ENCODE measurements at regions not wholly inside any gene's neighbourhood (a gene's known extent, or its start where the extent isn't known, plus 50 kb on each side); places are given as distances from the start of the nearest gene placed in this dataset.
"Not testable (repeated sequence)": the region's sequence is repeated elsewhere in the genome, so short reads cannot be mapped to it uniquely, and the experiment has no call there.

DNA sequence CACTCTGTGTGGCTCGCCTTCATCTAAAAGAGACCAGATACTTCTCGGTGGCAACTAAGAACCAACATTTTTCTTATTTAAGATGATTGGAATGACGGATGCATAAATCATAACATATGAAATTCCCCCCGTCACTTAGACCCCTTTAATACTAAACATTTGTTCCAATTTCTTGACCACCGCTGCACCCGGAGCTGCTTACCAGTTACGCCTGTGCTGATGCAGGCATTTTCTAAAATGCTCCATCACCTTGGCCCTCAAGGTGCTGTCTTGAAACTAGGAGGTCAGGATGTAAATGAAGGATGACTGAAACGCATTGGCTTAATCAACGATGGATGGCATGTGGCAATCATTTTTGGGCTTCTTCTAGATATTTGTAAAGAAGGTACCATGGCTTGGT lies 130.0 kb downstream of the CPZ start:
- H3K9me3 Mint-ChIP-seq, result peaks cover 0 to 6% of the 10 kb centered on the region in 2 donors
- H3K4me3 Mint-ChIP-seq, result no peak overlapping the region
- peaks cover 13 to 14% of the 10 kb centered on the region in 2 donors for H3K27me3 Mint-ChIP-seq
- no peaks in the 10 kb centered on the region for H3K4me1 Mint-ChIP-seq (ENCODE audit: low read depth in 2 of 2)
- ATAC-seq (replicated peaks) (no peak), DNase-seq (no peak)
- H3K36me3 Mint-ChIP-seq (ENCODE audit: insufficient read depth), result no peaks in the 10 kb centered on the region
- no peak overlapping the region for H3K27ac Mint-ChIP-seq

DNA sequence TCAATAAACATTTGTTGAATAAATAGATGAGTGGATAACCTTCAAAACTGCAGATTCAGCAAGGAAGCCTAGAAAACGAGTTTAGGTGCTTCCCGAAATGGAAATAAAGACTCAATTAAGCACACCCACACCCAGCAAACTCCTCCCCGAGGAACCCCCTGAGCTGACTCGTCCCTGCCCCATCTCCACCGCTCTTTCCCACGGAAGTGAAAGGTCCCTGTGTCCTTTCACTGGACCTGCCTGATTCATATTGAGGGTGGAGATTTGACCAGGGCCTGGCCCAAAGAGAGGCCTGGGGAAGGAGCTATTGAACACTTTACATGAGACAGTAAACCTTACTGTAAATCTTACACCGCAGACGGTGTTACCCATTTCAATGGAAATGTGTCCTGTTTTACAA lies 129.1 kb downstream of the CPZ start:
- H3K36me3 Mint-ChIP-seq (ENCODE audit: insufficient read depth), result no peaks in the 10 kb centered on the region
- DNase-seq (no peak), ATAC-seq (replicated peaks) (no peak)
- no peaks in the 10 kb centered on the region for H3K4me1 Mint-ChIP-seq (ENCODE audit: low read depth in 2 of 2)
- H3K4me3 Mint-ChIP-seq, result no peak overlapping the region
- H3K27ac Mint-ChIP-seq, result no peak overlapping the region
- peaks cover 0 to 6% of the 10 kb centered on the region in 2 donors for H3K9me3 Mint-ChIP-seq
- H3K27me3 Mint-ChIP-seq, result peaks cover 9 to 13% of the 10 kb centered on the region in 2 donors

DNA sequence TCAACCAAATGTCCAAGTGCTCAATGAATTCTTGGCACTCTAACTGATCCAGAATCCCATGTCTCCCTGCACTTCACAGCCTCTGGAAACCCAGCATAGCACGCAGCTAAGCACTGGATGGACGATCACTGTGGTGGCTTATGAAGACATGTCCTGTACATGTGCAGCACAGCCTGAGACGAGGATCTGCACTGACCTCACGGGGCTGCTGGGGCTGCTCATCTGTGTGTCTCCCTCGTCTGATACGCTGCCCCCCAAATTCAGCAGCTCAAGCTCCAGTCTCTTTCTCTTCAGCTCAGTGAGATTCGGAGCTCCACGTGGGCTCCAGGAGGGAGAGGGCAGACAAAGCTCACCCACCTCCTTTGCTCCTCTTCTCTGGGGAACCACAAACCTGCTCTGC lies 126.9 kb downstream of the CPZ start:
- H3K4me1 Mint-ChIP-seq (ENCODE audit: low read depth in 2 of 2), result no peaks in the 10 kb centered on the region
- no peak for DNase-seq

DNA sequence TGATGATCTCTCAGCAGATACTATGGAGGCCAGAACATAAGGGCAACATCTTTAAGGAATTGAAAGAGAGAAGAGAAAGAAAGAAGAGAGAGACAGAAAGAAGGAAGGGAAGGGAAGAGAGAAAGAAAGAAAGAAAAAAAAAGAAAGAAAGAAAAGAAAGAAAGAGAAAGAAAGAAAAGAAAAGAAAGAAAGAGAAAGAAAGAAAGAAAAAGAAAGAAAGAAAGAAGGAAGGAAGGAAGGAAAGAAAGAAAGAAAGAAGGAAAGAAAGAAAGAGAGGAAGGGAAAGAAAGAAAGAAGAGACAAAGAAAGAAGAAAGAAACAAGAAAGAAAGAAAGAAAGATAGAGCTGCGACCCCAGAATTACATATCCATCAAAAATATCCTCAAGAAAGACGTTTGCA lies 124.9 kb downstream of the CPZ start:
- H3K36me3 Mint-ChIP-seq (ENCODE audit: insufficient read depth); H3K27me3 Mint-ChIP-seq; DNase-seq; H3K27ac Mint-ChIP-seq; ATAC-seq (replicated peaks); H3K4me3 Mint-ChIP-seq; H3K4me1 Mint-ChIP-seq (ENCODE audit: low read depth in 2 of 2); H3K9me3 Mint-ChIP-seq: not testable (repeated sequence)

More for the DNA sequence above, 126.9 kb downstream of the CPZ start:
- peaks cover 0 to 6% of the 10 kb centered on the region in 2 donors for H3K9me3 Mint-ChIP-seq
- H3K27ac Mint-ChIP-seq, result no peak overlapping the region
- no peaks in the 10 kb centered on the region for H3K36me3 Mint-ChIP-seq (ENCODE audit: insufficient read depth)
- peaks cover under 1 to 13% of the 10 kb centered on the region in 2 donors for H3K27me3 Mint-ChIP-seq
- H3K4me3 Mint-ChIP-seq, result no peak overlapping the region
- ATAC-seq (replicated peaks), result no peak

DNA sequence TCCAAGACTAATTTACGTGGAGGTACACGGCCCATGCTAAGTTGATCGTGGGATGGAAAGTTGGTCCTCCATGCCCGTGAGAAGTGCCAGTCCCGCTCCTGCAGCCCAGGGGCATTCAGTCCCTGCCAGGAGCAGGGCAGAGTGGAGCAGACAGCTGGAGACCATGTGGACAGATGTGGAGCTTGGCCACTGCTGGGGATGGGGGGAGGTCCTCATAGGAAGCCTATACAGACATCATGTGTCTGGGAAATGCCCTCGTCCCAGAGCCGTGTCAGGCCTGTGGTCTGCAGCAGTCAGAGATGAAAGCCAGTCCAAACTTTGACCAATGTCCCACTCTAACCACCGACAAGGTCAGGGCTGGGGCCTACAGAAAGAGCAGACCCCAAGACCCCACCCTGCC lies 118.4 kb downstream of the CPZ start:
- peaks cover 0 to 23% of the 10 kb centered on the region in 2 donors for H3K27me3 Mint-ChIP-seq
- H3K9me3 Mint-ChIP-seq, result peaks cover 0 to 10% of the 10 kb centered on the region in 2 donors
- no peaks in the 10 kb centered on the region for H3K36me3 Mint-ChIP-seq (ENCODE audit: insufficient read depth)
- no peak for DNase-seq
- H3K4me3 Mint-ChIP-seq, result no peak overlapping the region
- no peak overlapping the region for H3K27ac Mint-ChIP-seq
- no peaks in the 10 kb centered on the region for H3K4me1 Mint-ChIP-seq (ENCODE audit: low read depth in 2 of 2)
- ATAC-seq (replicated peaks), result no peak

DNA sequence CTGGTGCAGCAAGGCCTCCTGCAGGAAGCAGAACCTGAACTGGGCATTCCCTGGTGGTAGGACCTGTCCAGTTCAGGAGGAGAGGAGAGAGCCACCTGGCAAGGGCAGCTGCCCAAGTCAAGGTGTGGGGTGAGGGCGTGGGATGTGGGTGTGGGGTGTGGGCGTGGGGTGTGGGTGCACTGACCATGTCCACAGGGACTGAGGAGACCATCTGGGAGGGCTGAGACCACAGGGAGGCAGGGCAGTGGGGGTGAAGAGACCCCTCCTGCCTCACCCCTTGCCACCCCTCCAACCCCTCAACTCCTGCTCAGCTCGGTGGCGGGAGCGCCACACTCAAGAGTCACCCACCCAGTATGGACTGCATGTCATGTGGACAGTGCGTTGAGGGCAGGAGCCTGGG lies 117.9 kb downstream of the CPZ start:
- H3K27me3 Mint-ChIP-seq, result peaks cover 0 to 25% of the 10 kb centered on the region in 2 donors
- ATAC-seq (replicated peaks) (no peak), DNase-seq (no peak)
- no peaks in the 10 kb centered on the region for H3K36me3 Mint-ChIP-seq (ENCODE audit: insufficient read depth)
- H3K4me3 Mint-ChIP-seq, result no peak overlapping the region
- H3K27ac Mint-ChIP-seq, result no peak overlapping the region
- H3K9me3 Mint-ChIP-seq, result peaks cover 0 to 10% of the 10 kb centered on the region in 2 donors
- H3K4me1 Mint-ChIP-seq (ENCODE audit: low read depth in 2 of 2), result no peaks in the 10 kb centered on the region

DNA sequence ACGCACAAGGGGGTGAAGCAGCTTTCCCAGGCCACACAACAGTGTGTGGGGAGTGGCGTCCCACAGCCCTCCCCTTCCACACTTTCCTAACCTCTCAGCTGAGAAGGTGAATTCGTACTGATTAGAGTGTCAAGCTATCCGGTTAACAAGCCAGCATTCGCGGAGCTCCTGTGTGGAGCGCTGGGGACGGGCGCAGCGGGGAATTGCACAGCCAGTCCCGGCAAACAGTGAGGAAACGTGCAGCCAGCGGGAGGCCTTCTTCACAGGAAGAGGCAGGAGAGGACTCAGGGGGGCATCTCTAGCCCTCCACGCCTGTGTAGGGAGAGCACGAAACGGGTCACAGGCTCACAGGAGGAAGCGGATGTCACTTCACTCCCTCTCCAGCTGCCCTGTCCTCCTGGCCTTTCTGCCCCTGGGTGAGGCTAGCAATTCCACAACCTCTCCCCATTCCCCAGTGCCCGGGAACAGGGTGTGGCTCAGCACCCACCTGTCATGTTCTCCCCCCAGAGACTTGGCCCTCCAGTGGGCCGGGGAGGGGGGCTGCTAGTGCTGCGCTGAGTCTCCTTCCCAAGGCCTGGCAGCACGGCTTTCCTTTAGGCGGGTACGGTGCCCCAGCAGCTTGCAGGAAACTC lies 117.3 kb downstream of the CPZ start:
- DNase-seq, result no peak
- Mint-ChIP-seq H3K36me3 (ENCODE audit: insufficient read depth) (no peaks in the 10 kb centered on the region), H3K27ac (no peak overlapping the region), H3K4me3 (no peak overlapping the region), H3K4me1 (ENCODE audit: low read depth in 2 of 2) (no peaks in the 10 kb centered on the region), H3K27me3 (peaks cover 0 to 27% of the 10 kb centered on the region in 2 donors), H3K9me3 (peaks cover 0 to 10% of the 10 kb centered on the region in 2 donors)
- no peak for ATAC-seq (replicated peaks)

DNA sequence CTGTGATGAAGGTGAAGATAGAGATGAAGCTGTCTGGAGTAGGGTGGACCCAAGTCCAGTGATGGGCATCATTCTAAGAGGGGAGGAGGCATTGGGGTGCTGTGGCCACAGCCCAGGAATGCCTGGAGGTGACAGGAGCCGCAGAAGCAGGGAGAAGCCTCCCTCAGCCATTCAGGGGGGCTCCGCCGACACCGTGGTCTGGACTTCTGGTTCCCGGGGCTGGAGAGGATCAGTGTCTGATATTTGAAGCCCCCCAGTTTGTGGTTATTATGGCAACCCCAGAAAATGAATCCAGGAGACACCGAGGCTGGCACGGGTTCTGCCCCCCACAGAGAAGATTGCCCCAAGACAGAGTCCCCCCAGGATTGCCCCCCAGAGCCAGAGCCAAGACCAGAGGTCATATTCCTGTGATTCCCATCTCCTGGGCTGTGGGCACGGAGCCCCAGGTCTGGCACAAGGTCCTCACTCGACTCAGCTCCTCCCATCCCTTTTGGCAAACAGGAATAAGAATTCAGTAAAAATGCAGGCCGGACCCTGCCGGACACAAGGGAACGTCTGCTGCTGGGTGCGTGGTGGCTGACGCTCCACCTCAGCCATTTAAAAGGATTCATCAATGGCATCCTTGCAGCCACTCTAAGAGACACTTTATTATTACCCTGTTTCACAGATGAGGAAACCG lies 116.6 kb downstream of the CPZ start:
- Mint-ChIP-seq H3K4me1 (ENCODE audit: low read depth in 2 of 2) (no peaks in the 10 kb centered on the region), H3K27ac (peak overlapping the region in 1 of 2 donors; percentile 55), H3K27me3 (peaks cover 6 to 33% of the 10 kb centered on the region in 2 donors), H3K9me3 (peaks cover 0 to 10% of the 10 kb centered on the region in 2 donors), H3K36me3 (ENCODE audit: insufficient read depth) (no peaks in the 10 kb centered on the region), H3K4me3 (no peak overlapping the region)
- no peak for ATAC-seq (replicated peaks)
- DNase-seq, result no peak

DNA sequence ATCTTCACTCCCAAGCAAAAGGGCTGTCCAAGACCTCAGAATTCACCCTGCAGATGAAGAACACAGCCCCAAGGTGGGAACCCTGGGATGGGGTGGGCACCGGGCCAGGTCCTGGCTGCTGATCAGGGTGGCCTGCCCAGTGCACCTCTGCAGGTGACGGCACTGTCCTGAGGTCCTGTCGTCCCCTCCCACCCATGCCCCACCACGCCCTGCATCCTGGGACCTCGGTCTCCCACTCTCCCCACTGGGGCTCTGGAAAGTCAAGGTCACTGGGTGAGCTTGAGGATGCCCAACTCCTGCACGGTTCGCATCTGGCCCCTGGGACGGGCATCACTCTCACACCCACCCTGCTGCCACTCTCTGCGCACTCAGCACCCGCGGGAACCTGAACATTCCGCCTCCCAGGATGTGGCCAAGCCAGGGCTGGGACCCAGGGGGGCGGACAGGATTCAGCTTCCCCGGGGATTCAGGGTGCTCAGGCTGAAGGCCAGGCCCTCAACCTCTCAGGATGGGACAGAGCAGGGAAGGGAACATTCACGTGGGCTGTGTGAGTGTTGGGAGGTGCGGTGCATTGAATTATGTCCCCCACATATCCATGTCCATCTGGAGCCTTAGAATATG lies 115.9 kb downstream of the CPZ start:
- no peak for ATAC-seq (replicated peaks)
- peak overlapping the region in 1 of 2 donors; percentile 55 for H3K27ac Mint-ChIP-seq
- DNase-seq, result no peak
- H3K27me3 Mint-ChIP-seq, result peaks cover 6 to 36% of the 10 kb centered on the region in 2 donors
- H3K4me3 Mint-ChIP-seq, result no peak overlapping the region
- no peaks in the 10 kb centered on the region for H3K4me1 Mint-ChIP-seq (ENCODE audit: low read depth in 2 of 2)
- no peaks in the 10 kb centered on the region for H3K36me3 Mint-ChIP-seq (ENCODE audit: insufficient read depth)
- peaks cover 0 to 10% of the 10 kb centered on the region in 2 donors for H3K9me3 Mint-ChIP-seq

DNA sequence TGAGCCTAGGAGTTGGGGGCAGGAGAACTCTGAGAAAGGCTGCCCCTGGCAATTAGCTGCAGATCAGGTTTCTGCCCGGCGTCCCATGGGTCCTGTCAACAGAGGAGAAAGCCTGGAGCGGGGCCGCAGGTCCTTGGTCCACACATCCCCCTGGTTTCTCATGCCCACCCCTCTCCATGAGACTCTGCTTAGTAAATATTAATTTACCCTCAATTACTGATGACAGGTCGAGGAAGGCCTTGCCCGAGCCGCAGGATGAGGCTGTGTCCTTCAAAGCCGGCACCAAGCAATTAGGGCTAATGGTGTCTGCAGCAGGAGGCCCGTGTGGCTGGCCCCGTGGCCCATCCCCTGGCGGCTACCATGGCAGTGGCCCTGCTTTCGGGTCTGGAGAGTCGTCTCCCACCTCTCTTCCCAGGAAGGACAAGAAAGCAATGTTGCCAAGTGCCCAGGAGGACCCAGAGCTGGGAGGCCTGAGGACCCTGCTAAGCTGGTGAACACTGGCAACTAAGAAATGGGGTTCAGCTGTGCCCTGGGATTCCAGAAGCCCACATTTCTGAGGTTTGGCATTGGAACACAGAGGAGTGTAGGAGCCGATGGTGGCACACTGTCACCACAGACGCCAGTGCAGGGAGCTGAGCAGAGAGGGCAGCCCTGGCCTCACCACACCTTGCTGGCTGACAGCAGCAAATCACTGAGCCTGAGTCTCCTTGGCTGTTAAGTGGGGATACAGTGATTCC lies 114.6 kb downstream of the CPZ start:
- H3K27ac Mint-ChIP-seq, result no peak overlapping the region

DNA sequence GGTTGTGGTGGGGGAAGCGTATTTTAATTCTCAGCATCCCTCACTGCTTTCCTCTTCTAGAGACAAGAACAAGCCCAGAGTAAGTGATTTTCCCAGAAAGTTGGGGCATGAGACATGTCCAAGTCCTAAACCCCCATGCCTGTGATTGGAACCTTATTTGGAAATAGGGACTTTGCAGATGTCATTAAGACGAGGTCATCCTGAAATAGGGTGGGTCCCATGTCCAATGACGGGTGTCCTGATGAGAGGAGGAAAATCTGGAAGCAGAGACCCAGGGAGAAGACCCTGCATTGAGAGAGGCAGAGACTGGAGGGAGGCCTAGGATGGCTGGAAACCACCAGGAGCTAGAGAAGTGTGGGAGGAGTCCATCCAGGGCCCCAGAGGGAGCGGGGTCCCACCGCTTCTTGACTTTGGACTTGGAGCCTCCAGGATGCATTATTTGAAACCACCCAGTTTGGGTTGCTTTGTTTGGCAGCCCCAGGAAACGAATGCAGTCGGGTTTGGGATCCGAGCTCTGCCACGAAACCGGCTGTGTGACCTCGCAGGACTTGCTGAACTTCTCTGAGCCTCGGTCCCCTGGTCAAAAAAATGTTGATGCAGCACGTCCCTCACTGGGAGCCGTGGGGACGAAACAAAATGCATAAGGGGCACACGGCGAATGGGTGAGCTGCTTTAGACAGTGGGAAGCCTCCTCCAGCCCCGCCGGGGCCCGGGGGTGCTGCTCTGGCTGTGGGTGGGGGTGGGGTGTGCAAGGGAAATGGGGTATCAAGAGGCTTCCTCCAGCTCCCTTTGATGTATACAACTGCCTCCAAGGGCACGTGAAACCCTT lies 113.9 kb downstream of the CPZ start:
- ATAC-seq (replicated peaks) (no peak), DNase-seq (no peak)
- H3K27me3 Mint-ChIP-seq, result peaks cover 15 to 53% of the 10 kb centered on the region in 2 donors
- H3K9me3 Mint-ChIP-seq, result peaks cover 0 to 4% of the 10 kb centered on the region in 2 donors
- no peaks in the 10 kb centered on the region for H3K36me3 Mint-ChIP-seq (ENCODE audit: insufficient read depth)
- H3K4me3 Mint-ChIP-seq, result no peak overlapping the region
- no peaks in the 10 kb centered on the region for H3K4me1 Mint-ChIP-seq (ENCODE audit: low read depth in 2 of 2)
- no peak overlapping the region for H3K27ac Mint-ChIP-seq

More for the DNA sequence above, 114.6 kb downstream of the CPZ start:
- no peaks in the 10 kb centered on the region for H3K36me3 Mint-ChIP-seq (ENCODE audit: insufficient read depth)
- H3K4me1 Mint-ChIP-seq (ENCODE audit: low read depth in 2 of 2), result no peaks in the 10 kb centered on the region
- peaks cover 0 to 4% of the 10 kb centered on the region in 2 donors for H3K9me3 Mint-ChIP-seq
- ATAC-seq (replicated peaks) (no peak), DNase-seq (no peak)
- no peak overlapping the region for H3K4me3 Mint-ChIP-seq
- peaks cover 12 to 49% of the 10 kb centered on the region in 2 donors for H3K27me3 Mint-ChIP-seq

DNA sequence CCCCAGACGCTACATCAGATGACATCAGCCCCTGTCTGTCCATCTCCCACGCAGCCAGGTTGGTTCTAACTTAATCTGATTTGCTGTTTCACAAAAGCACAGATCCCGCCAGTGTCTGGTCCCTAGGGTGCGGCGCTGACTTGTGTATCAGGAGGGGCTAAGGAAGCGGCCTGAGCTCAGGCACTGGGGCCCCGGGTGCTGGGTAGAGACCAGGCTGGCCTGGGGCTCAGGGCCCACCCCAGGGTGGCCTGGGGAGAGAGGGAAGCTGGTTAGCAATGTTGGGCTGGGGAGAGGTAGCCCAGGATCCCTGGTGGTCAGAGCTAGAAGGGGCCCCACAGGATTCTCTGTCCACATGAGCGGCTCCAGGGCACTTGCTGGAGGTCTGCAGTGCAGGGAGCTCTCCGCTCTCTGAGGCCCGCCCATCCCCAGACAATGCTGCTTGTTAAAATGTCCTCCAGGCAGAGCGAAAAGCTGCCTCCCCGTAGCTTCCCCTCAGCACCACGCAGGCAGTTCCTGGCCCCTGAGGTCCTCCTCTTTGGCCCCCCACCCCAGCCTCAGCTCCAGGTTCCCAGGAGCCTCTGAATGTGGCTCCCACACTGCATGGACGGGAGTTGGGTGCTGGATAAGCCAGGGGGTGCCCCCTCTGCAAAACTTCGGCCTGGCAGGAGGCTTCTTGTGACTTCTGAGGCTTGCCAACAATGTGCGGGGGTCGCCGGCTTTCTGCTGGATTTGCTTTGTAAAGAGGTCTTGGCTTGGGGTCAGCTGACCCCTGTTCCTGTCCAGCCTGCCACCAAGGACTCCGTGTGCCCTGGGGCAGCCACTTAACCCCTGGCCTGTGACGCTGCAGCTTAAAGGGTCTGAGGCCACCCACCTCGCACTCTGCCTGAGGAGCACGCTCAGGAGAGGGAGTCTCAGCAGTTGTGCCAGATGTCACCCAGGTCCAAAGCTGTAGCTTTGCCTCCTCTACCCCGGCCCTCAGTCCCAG lies 112.9 kb downstream of the CPZ start:
- ATAC-seq (replicated peaks) (no peak), DNase-seq (no peak)
- peaks cover 15 to 57% of the 10 kb centered on the region in 2 donors for H3K27me3 Mint-ChIP-seq
- H3K36me3 Mint-ChIP-seq (ENCODE audit: insufficient read depth), result no peaks in the 10 kb centered on the region
- H3K27ac Mint-ChIP-seq, result no peak overlapping the region
- H3K4me3 Mint-ChIP-seq, result no peak overlapping the region
- H3K4me1 Mint-ChIP-seq (ENCODE audit: low read depth in 2 of 2), result no peaks in the 10 kb centered on the region
- H3K9me3 Mint-ChIP-seq, result no peaks in the 10 kb centered on the region
